DOHH2 (cell line): ENCODE measurements at regions not wholly inside any gene's neighbourhood (a gene's known extent, or its start where the extent isn't known, plus 50 kb on each side); places are given as distances from the start of the nearest gene placed in this dataset.

Experiments
- H3F3A ChIP-seq: fragments of 200-600 bp; sonication (generic), shearing (Covaris generic); 2 replicates; pipeline ENCODE4 v1.6.0; 2016; ENCODE audit warnings: antibody characterized with exemption, mild to moderate bottlenecking; ENCODE audit not compliant: control insufficient read depth, insufficient read depth
- H3K27ac ChIP-seq: fragments of 200-600 bp; sonication (generic); 2 replicates; pipeline ENCODE4 v1.5.1; 2014; ENCODE audit warnings: low read depth, mild to moderate bottlenecking, low read length, moderate library complexity
- H3K27me3 ChIP-seq: fragments of 200-600 bp; sonication (generic); 2 replicates; pipeline ENCODE4 v1.6.1; 2014; ENCODE audit warnings: mild to moderate bottlenecking, low read length, mixed read lengths; ENCODE audit not compliant: control insufficient read depth
- H3K36me3 ChIP-seq: fragments of 200-600 bp; sonication (generic); 2 replicates; pipeline ENCODE4 v1.6.1; 2014; ENCODE audit warnings: mild to moderate bottlenecking, low read length, moderate library complexity, mixed read lengths; ENCODE audit not compliant: control insufficient read depth
- H3K4me1 ChIP-seq: fragments of 200-600 bp; sonication (generic); 2 replicates; pipeline ENCODE4 v1.6.1; 2014; ENCODE audit warnings: mild to moderate bottlenecking, low read length, mixed read lengths; ENCODE audit not compliant: control insufficient read depth
- H3K4me2 ChIP-seq: fragments of 200-600 bp; sonication (generic); 2 replicates; pipeline ENCODE4 v1.6.0; 2014; ENCODE audit warnings: mild to moderate bottlenecking, low read length, moderate library complexity
- H3K4me3 ChIP-seq: fragments of 200-600 bp; sonication (generic); 2 replicates; pipeline ENCODE4 v1.5.1; 2014; ENCODE audit warnings: mild to moderate bottlenecking, low read length, mixed read lengths
- H3K79me2 ChIP-seq: fragments of 200-600 bp; sonication (generic); 2 replicates; pipeline ENCODE4 v1.6.1; 2014; ENCODE audit warnings: mild to moderate bottlenecking, low read length, mixed read lengths; ENCODE audit not compliant: control insufficient read depth
- H3K9me2 ChIP-seq: fragments of 200-600 bp; sonication (generic); replicated peaks from 2 replicates; pipeline ENCODE4 v1.6.1; 2014; ENCODE audit warnings: mild to moderate bottlenecking, low read length, mixed read lengths; ENCODE audit not compliant: control insufficient read depth
- H3K9me3 ChIP-seq: fragments of 200-600 bp; sonication (generic); 2 replicates; pipeline ENCODE4 v1.6.1; 2014; ENCODE audit warnings: antibody characterized with exemption, low read length, mixed read lengths; ENCODE audit not compliant: control insufficient read depth, insufficient read depth
- H4K20me1 ChIP-seq: fragments of 200-600 bp; sonication (generic); 2 replicates; pipeline ENCODE4 v1.6.0; 2014; ENCODE audit warnings: low read depth, mild to moderate bottlenecking, antibody characterized with exemption, low read length, moderate library complexity; ENCODE audit not compliant: control insufficient read depth, insufficient read depth
- EZH2phosphoT487 ChIP-seq: fragments of 200-600 bp; sonication (generic); IDR thresholded peaks from 2 replicates; pipeline ENCODE4 v1.6.1; 2017; ENCODE audit warnings: borderline replicate concordance, mild to moderate bottlenecking, antibody characterized with exemption, low read length, moderate library complexity, mixed read lengths
- TF ChIP-seq, protein P1 (sequence below): fragments of 200-600 bp; sonication (generic); IDR thresholded peaks from one replicate; pipeline ENCODE4 v1.5.1; 2014; ENCODE audit warnings: antibody characterized with exemption, mild to moderate bottlenecking, low read depth, low read length; ENCODE audit not compliant: poor library complexity, severe bottlenecking

DNA sequence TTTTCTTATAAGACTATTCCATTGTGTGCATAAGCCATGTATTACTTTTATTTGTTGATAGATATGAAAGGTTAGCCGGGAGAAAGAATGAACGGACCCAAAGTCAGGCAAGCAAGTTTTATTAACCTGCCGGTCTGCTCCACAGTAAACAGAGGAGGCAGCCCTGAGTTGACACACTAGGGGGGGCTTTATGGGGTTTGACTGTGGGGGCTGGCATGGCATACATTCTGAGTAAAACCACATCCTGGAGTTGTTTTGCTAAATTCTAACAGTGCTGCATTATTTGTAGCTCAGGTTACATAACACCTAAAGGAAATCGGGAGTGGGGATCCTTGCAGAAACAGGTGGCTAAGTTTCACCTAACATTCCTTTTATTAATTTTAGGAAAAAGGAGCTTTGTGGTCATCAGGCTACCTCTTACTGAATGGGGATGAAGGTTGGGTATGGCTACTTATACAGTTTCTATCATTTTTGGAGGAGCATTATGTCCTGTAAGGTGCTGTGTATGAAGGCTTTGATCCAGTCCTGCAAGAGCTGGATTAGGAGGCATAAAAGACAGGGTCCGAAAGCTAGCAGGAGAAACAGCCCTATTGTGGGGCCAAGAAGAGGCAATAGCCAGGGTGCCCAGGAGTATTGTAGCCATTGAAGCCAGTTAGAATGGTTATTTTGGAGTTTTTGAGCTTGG, 107.4 kb upstream of the USP9Y start:
- TF ChIP-seq EZH2phosphoT487: no peak
- TF ChIP-seq, protein P1, sequence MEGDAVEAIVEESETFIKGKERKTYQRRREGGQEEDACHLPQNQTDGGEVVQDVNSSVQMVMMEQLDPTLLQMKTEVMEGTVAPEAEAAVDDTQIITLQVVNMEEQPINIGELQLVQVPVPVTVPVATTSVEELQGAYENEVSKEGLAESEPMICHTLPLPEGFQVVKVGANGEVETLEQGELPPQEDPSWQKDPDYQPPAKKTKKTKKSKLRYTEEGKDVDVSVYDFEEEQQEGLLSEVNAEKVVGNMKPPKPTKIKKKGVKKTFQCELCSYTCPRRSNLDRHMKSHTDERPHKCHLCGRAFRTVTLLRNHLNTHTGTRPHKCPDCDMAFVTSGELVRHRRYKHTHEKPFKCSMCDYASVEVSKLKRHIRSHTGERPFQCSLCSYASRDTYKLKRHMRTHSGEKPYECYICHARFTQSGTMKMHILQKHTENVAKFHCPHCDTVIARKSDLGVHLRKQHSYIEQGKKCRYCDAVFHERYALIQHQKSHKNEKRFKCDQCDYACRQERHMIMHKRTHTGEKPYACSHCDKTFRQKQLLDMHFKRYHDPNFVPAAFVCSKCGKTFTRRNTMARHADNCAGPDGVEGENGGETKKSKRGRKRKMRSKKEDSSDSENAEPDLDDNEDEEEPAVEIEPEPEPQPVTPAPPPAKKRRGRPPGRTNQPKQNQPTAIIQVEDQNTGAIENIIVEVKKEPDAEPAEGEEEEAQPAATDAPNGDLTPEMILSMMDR: no peak
- no peaks in the 10 kb centered on the region for H3K79me2 ChIP-seq
- no peaks in the 10 kb centered on the region for H3K27me3 ChIP-seq
- no peaks in the 10 kb centered on the region for H3K9me3 ChIP-seq
- H3K4me3 ChIP-seq: no peak overlapping the region
- H3K27ac ChIP-seq: no peak overlapping the region
- H3K4me1 ChIP-seq: no peaks in the 10 kb centered on the region
- H3K36me3 ChIP-seq: no peaks in the 10 kb centered on the region
- no peaks in the 10 kb centered on the region for H3K9me2 ChIP-seq
- H3K4me2 ChIP-seq: no peak overlapping the region
- no peaks in the 10 kb centered on the region for H4K20me1 ChIP-seq
- H3F3A ChIP-seq: no peaks in the 10 kb centered on the region

DNA sequence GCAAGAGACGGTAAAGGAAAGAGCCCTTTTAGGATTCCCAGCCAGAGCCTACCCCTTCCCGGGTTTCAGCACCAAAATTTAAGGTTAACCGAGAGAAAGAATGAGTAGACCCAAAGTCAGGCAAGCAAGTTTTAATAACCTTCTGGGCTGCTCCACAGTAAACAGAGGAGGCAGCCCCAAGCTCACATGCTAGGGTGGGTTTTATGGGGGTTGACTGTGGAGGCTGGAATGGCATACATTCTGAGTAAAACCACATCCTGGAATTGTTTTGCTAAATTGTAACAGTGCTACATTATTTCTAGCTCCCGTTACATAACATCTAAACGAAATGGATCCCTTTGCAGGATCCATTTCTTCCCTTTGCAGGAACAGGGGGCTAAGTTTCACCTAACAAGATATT, 102.2 kb upstream of the USP9Y start:
- Histone ChIP-seq H3K79me2 (no peaks in the 10 kb centered on the region), H4K20me1 (no peaks in the 10 kb centered on the region), H3K27ac (no peak overlapping the region), H3K9me2 (no peaks in the 10 kb centered on the region), H3F3A (no peaks in the 10 kb centered on the region), H3K9me3 (no peaks in the 10 kb centered on the region), H3K36me3 (no peaks in the 10 kb centered on the region), H3K4me3 (no peak overlapping the region), H3K4me1 (no peaks in the 10 kb centered on the region), H3K27me3 (no peaks in the 10 kb centered on the region), H3K4me2 (no peak overlapping the region)
- TF ChIP-seq, protein P1: no peak
- TF ChIP-seq EZH2phosphoT487: no peak

DNA sequence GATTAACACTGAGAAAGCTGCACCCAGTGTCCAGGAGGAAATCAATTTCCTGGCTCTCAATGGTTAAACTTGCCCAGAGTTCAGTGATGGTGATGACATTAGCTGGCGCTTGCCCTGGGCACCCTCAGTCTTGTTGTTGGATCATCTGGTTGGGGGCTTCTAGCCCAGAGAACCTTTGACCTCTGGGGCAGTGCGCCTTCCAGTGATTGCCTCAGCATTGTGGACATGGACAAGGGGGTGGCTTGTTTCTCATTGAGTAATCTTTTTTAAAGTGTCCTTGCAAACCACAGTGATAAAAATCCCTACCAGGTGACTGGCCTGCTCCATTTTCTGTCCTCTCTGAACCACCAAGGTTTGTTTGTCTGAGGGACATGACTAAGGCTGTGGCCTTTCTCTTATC, 95.6 kb upstream of the USP9Y start:
- no peaks in the 10 kb centered on the region for H3K36me3 ChIP-seq
- no peak overlapping the region for H3K4me3 ChIP-seq
- H3K27ac ChIP-seq: no peak overlapping the region
- H3K9me3 ChIP-seq: no peaks in the 10 kb centered on the region
- no peaks in the 10 kb centered on the region for H3K27me3 ChIP-seq
- no peaks in the 10 kb centered on the region for H3F3A ChIP-seq
- no peaks in the 10 kb centered on the region for H3K4me1 ChIP-seq
- TF ChIP-seq EZH2phosphoT487: no peak
- TF ChIP-seq, protein P1: no peak
- no peaks in the 10 kb centered on the region for H4K20me1 ChIP-seq
- no peaks in the 10 kb centered on the region for H3K79me2 ChIP-seq
- H3K9me2 ChIP-seq: no peaks in the 10 kb centered on the region
- no peak overlapping the region for H3K4me2 ChIP-seq
